NCI-H748 treated with DMSO at 0.1 percent for 48 hours (cell line): ENCODE measurements at regions not wholly inside any gene's neighbourhood (a gene's known extent, or its start where the extent isn't known, plus 50 kb on each side); places are given as distances from the start of the nearest gene placed in this dataset.
"Not testable (repeated sequence)": the region's sequence is repeated elsewhere in the genome, so short reads cannot be mapped to it uniquely, and the experiment has no call there.

Source experiments
- DNase-seq: peaks from one replicate; lab custom pipeline; 2025; lab: John Stamatoyannopoulos, UW

GRCh38 chr6:23659125-23659524 lies 466.9 kb upstream of the NRSN1 start:
- peak; percentile 74 for DNase-seq

- DNase-seq = no peak
These were observed 464.5 kb upstream of the NRSN1 start for GRCh38 chr6:23661549-23661948.

DNA sequence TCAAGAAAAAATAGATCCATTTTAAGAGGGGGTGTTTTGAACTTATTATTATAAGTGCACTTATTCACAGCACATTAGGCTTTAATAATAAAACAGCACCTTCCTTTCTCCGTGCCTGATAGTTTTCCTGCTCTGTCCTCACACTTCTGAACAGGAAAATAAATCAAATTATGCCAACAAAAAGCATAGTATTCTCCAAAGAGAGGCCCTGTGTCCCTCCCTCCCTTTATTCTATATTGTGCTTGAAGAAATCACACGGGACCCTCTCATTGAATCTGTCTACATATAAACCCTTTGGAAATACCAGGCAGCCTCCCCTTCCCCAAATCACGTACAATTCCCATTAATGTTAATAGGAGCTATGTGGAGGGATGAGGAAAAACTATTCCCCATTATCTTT lies 462.9 kb upstream of the NRSN1 start:
- no peak for DNase-seq

DNA sequence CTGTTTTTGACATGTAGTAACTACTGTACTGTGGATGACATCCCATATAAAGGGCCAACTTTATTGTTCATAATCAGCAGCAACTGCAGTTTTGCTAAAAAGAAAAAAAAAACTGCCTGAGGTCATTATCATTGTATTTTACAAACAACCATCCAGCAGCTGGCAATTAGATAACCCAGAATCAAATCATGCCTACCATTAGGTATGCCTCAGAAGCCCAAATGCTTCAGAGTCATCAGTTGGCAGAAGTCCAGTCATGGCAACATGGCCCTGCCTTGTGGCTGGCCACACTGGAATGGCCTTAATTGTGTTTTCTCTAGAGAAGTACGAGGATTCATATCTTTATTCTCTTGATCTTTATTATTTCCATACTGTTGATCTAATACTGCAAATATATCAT lies 462.4 kb upstream of the NRSN1 start:
- no peak for DNase-seq

DNA sequence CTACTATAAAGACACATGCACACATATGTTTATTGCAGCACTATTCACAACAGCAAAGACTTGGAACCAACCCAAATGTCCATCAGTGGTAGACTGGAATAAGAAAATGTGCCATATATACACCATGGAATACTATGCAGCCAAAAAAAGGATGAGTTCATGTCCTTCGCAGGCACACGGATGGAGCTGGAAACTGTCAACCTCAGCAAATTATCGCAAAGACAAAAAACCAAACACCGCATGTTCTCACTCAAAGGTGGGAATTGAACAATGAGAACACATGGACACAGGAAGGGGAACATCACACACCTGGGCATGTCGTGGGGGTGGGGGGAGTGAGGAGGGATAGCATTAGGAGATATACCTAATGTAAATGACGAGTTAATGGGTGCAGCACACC lies 460.1 kb upstream of the NRSN1 start:
- not testable (repeated sequence) for DNase-seq

DNA sequence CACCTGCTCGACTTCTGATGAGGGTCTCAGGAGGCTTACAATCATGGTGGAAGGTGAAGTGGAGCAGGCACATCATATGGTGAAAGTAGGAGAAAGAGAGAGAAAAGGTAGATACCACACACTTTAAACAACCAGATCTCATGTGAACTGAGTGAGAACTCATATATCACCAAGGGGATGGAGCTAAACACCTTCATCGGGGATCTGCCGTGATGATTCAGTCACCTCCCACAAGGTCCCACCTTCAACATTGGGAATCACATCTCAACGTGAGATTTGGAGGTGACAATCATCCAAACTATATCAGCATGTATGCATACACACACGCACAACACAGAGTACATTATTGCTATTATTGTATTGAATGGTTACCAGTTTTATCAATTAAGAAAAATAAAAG lies 453.3 kb upstream of the NRSN1 start:
- DNase-seq = no peak

- no peak for DNase-seq
These were observed 447.4 kb upstream of the NRSN1 start for GRCh38 chr6:23678626-23679025.

GRCh38 chr6:23681743-23682142 lies 444.3 kb upstream of the NRSN1 start:
- no peak for DNase-seq

DNA sequence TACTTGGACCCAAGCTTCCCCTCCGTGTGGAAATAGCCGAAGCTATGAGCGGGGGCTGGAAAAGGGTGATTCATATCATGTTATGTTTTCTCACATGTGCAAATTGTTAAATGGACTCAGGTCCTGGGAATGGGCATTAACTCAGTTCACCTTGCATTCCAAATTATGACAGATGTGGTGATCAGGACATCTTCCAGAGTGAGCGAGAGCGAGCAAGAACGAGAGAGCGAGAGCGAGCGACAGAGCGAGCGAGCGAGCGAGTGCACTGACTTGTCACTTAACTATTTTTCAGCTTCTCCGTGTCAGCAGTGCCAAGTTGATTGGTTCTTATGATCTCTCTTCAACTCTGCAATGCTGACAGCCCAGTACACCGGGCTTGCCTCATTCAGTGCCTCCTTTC lies 437.4 kb upstream of the NRSN1 start:
- DNase-seq = no peak

GRCh38 chr6:23690453-23691049 lies 435.5 kb upstream of the NRSN1 start:
- DNase-seq = peak; percentile 99

DNA sequence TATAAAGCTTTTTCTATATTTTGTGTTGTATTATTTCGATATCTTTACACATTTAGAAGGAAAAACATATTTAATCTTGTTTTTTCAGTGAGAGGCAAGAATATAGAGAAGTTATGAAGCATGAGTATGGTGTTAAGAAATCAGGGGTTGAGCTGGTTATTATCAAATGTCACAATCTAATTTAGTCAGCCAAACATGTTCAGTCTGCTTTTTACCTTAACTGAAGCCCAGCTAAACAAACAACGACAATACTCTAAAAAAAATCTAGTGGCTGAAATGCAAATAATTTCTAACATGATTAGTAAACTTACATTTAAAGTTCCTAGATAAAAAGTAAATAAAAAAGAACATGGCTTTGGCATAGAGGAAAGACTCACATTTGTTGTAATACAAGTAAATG lies 433.8 kb upstream of the NRSN1 start:
- DNase-seq = no peak

DNA sequence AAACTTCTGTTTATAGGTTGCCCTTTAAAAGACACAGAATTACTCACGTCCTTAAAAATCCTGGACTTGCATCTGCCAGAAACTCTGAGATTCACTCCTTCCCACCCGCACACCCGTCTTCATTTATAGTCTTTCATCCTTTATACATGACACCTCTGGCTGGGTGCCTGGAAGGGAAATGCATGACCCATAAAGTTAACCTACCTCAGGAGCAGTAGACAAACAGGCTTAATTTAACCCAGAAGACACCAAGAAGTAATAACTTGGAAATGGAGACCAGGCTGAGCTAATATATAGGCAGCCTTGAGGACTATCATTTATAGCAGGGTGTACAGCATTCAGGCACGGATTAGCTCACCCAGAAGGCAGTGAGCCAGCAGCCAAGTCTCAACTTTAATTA lies 429.0 kb upstream of the NRSN1 start:
- DNase-seq = no peak

DNA sequence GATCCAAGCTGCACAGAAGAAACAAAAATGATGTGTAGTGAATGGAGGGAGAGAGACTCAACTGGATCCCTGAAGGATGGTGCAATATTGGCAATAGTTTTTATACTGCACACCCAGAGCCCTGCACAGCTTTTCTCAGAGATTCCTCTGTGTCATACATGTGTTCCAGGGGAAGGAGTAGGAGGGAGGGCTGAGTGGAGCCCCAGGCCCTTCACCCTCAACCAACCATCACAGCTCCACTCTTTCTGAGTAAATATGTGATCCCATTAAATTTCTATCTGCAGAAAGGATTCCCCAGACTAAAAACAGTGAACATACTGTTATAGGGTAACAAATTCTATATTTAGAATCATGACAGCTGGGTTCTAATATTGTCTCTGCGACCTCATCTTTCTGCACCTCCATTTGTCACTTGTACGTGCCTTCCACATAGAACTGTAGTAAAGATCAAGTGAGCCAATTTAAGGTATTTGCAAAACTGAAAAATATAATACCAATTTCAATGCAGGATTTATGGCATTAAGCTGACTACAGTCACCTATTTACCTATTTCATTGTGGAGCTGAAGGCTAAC lies 421.4 kb upstream of the NRSN1 start:
- DNase-seq = no peak

DNA sequence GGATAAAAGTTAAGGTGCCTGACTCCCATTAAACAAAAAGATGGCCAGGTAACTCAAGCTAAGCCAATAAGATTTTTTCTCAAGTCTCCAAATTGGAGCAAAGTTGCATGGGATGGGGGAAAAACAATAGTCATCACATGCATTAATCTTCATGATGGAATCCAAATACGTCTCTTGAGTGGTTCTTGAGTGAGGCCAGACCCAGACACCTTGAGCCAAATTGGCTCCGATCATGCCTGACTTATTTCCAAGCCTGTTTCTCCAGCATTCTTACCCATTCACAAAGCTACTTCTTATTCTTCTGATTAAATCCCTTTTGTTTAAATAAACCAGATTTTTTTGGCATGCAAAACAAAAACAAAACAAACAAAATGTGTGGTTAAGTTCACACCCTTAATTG lies 420.3 kb upstream of the NRSN1 start:
- no peak for DNase-seq

DNA sequence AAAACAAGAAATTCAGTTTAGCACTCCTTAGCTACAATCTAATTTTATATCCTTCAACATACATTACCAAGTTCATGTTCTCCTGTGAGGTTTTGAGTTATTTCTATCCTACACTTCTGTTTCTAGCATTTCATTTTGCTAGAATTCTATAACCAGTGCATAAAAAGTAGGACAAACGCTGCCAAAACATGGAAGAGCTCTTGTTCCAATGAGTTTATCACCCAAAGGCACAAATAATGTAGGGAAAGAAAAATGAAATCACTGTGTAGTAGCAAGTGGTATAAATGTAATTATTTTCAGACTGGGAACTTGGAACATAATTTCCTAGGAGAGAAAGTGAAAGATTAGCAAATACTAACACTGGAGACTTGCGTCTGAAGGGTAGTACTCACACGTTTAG lies 413.3 kb upstream of the NRSN1 start:
- DNase-seq = no peak

DNA sequence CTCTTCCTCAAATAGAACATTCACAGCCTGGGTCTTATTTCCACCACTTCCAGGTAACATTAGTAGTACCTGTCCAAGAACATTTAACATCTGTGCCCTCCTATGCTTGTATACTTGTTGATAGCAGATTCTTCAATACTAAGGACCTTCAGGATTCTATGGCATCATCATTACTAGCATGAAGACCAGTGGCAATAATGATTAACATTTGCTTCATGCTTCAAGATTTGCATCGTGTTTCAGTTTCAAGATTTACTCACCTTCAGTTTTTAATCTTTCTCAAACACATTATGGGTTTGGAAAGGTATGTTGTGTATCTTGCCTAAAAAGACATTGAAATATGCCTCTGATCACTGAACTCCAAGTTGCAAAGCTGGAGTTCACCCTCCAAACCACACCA lies 412.8 kb upstream of the NRSN1 start:
- DNase-seq = no peak

DNA sequence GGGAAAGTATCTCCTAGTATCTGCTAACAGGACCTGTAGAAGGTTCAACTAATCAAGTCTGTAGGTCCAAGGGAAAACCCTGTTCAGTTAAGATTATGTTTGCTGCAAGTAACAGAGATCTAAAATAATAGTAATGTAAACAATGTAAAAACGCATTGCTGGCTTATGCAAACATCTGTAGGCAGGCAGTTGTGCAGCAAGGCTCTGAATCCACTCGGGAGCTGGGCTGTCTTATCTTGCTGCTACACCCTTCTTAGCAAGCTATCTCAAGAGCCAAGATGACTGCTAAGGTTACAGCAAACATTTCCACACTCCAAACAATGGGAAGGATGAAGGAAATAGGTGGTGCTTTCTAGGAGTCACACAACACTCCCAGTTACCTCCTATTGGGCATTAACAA lies 397.3 kb upstream of the NRSN1 start:
- DNase-seq = peak; percentile 24

GRCh38 chr6:23731609-23732008 lies 394.4 kb upstream of the NRSN1 start:
- DNase-seq = no peak

GRCh38 chr6:23732521-23732920 lies 393.5 kb upstream of the NRSN1 start:
- no peak for DNase-seq

DNA sequence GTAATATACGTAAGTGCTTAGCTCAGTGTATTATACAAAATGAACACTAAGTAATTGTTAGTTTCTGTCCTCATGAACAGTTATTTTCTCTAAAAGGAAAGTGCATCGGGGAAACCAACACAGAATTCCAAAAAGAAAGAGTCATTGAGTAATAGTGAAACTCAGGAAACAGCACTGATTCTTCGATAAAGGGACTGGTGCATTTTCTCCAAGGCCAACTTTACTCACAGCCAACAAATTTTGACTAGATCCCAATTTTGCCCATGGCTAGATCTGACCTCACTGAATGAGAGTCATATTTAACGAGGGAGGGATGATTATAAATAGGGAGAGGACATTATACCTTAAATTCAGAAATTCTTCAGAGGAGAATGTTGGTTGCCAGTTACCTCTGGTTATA lies 390.9 kb upstream of the NRSN1 start:
- DNase-seq = no peak

DNA sequence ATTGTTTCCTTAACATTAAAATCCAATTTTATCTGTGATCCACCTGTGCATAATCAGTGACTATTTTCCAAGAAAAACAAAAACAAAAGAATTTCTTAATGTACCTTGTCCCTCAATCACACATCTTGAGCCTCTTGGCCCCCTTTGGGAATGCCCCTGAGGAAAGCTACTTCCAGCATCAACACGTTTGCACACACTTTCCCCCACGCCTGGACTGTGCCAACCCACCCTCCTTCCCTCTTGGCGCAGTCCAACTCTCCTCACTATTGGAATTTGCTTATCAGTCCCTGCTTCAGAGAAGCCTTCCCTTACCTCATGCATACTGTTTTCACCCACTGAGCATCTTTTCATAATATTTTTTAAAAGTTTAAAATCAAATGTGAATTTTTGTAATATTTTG lies 389.4 kb upstream of the NRSN1 start:
- DNase-seq = no peak

DNA sequence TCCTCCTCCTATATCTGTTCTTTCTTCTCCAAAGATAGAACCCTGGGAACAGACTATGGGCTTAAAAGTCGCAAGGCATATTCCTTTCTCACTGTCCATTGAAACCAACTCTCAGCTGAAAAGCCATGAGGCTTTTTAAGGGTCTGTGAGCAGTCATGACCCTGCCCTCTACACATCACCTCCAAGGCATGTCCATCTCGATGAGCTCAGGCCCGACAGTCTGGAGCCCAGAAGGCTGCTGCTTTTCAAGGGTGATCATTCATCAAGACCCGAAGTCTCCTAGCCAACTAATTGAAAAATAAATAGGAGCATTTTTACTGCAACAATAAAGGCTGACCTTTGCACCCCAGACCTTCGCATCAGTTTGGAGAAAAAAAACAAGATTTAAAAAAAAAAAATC lies 378.8 kb upstream of the NRSN1 start:
- no peak for DNase-seq

DNA sequence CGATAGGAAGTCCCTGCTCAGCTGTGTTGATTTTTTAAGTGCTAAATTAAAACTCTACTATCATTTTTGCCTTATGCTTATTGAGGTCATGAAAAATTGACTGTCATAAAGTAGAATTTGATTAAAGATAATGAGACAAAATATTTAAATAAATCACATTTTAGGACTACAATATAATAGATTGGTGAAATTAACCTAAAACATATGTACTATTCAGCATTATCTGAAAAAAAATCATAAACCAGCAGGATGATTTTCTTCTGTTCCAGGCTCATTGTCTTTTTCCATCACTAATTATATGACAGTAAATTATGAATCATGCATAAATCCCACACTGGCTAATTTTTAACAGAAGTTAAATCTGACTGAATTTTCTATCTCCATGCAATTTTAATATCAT lies 373.6 kb upstream of the NRSN1 start:
- no peak for DNase-seq

DNA sequence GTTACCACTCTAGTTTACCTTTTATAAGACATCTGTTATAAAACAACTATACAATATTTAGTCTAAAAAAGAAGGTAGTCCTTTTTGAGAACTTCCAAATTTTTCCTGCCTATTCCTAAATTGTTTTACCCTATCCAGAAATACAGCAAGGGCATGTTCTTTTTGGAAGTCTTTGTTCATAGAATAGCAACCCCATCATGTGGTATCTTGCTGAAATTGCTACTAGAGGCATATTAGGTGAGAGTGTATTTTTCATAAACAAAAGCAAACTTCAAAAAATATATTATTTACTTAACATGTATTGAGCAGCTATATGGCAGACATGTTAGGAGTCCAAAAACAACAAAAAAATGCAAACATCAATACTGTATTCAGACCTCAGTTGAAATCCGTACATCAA lies 371.8 kb upstream of the NRSN1 start:
- DNase-seq = peak; percentile 71

DNA sequence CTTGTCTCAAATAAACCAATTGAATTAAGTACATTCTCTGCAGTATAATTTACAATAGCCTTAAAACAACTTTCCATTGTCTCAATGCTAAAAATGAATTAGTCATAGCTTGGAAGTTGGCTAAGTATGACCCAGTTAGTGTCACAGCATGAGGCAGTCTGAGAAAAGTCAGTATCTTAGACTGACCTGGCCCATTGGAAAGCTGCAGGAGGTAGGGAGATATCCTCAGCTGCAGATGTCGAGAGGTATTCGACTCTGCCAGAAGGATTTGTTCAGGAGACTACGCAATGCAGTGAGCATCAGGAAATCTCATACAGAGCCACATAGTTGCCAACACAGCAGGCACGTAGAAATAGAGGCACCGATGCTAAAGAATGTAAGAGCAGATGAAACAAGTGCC lies 350.9 kb upstream of the NRSN1 start:
- DNase-seq = no peak
